NCI-H2029 (cell line): ENCODE measurements at regions not wholly inside any gene's neighbourhood (a gene's known extent, or its start where the extent isn't known, plus 50 kb on each side); places are given as distances from the start of the nearest gene placed in this dataset.
"Not testable (repeated sequence)": the region's sequence is repeated elsewhere in the genome, so short reads cannot be mapped to it uniquely, and the experiment has no call there.

Source experiments
- DNase-seq: peaks from one replicate; lab custom pipeline; 2025; lab: John Stamatoyannopoulos, UW

DNA sequence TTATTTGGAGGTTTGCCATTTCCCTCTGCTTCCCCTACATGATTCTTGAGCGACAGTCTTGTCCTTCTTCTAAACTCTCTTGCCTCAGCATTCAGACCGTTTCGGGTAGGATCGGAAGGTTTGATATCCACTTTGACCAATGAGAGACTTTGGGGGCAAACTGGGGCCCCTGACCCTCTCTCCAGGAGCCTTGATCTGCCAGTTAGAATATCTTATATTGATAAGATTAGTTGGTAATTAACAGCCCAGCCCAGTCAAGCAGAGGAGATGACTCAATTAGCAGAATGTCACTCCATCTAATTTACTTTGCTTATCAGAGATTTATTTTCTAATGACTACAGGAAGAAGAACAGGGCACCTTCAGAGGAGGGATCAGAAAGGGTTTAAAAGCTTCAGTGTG is 532.8 kb downstream of the XYLT1 start:
- no peak for DNase-seq

- DNase-seq: no peak
Measured at GRCh38 chr16:16938980-16939379, 531.8 kb downstream of the XYLT1 start.

DNA sequence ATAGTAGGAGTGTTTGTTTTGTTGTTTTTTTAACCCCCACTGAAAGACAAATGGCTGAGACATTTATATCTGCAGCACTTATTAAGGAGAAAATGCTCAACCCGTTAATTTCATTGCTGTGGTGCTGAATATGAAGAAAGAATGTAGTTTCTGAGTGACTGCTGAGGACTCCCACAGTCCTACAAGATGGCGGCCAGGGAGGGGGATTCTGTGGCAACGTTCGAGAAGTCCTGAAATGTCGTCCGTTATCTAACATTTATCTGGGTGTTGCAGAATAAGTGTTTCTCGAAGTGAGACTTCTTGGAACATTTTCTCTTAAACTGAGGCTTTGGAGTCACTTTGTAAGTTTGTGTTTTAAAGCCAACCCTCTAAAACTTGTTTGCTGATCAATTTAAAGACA is 530.4 kb downstream of the XYLT1 start:
- DNase-seq: no peak

DNA sequence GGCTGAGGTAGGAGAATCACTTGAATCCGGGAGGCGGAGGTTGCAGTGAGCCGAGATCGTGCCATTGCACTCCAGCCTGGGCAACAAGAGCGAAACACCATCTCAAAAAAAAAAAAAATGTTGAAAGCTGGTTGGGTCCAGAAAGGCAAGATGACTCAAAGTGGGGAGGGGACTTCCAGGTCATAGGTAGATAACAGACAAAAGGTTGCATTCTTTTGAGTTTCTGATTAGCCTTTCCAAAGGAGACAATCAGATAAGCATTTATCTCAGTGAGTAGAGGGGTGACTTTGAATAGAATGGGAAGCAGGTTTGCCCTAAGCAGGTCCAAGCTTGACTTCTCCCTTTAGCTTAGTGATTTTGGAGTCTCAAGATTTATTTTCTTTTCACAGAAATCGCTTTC is 527.9 kb downstream of the XYLT1 start:
- not testable (repeated sequence) for DNase-seq

DNA sequence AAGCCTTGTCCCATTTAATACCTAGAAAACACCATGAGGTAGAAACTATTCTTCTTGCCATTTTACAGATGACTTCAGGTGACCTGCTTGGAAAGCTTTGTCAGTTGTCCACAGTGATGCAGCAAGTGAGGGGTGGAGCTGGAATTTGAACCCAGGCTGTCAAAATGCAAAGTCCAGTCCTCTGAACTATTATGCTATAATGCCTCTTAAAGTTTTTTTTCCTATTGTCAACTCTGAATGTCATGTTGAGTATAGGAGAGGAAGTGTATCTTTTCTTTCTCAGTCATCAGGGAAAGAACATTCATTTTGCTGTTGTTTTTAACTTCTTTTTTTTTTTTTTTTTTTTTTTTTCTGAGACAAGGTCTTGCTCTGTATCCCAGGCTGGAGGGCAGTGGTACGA is 525.6 kb downstream of the XYLT1 start:
- no peak for DNase-seq

- DNase-seq: no peak
Measured at GRCh38 chr16:16956376-16956775, 514.4 kb downstream of the XYLT1 start.

GRCh38 chr16:16960785-16961184 is 510.0 kb downstream of the XYLT1 start:
- DNase-seq: no peak

GRCh38 chr16:16966439-16966838 is 504.3 kb downstream of the XYLT1 start:
- no peak for DNase-seq

- DNase-seq: no peak
Measured at GRCh38 chr16:16971042-16971441, 499.7 kb downstream of the XYLT1 start.

GRCh38 chr16:16972831-16973230 is 497.9 kb downstream of the XYLT1 start:
- DNase-seq: no peak

DNA sequence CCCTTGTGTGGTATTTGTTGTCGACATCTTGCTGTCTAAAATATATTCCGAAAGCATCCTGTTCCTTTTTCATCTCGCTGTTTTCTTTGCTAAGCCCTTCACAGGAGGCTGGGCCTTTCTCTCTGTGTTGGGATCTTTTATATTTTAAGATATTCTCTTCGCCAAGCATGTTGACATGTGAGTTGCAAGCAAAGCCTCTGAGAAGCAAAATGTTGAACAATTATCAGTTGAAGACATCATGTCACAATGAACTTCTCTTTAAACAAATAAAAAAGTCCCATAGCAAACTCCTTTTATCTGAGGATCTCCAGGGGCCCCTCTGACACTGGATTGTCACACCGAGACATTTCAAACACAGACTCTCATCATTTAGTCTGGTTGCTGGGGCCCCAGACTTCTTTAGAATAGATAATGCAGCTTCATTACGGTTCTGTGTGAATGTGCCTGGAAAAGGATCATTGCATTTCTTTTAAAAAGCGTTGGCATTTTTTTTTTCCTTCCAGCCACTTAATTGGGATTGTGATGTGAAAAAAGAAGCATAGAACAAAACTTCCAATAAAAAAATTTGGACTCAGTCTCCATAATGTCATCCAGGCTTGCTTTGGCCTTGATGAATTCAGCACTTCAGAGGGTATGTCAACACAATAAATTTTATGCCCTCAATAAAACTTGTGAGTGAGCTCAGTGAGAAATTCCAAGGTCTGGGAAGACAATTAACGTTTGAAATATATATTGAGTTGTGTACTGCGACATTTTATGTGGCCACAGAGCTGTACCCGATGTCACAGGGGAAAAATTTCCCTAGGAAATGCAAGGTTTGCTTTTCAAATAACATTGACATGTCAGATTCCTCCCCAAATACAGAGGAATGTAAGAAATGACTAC is 496.8 kb downstream of the XYLT1 start:
- no peak for DNase-seq

DNA sequence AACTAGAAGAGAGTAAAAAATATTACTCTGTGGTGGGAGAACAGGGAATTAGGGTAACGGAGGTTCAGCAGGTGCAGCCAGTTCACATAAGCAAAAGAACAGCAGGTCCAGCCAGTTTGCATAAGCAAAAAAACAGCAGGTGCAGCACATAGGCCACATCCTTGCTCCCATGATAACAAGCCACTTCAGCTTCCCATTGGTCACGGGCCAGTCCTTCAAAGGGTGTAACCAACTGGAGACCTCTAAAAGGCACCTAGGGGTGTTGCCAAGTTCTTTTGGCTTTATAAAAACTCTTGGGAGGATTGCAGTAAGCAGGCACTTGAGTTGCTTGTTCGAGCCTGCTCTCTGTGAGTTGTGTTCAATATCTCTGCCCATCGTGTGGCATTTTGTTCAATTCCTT is 488.1 kb downstream of the XYLT1 start:
- DNase-seq: peak; percentile 67

GRCh38 chr16:16983582-16983981 is 487.2 kb downstream of the XYLT1 start:
- no peak for DNase-seq

DNA sequence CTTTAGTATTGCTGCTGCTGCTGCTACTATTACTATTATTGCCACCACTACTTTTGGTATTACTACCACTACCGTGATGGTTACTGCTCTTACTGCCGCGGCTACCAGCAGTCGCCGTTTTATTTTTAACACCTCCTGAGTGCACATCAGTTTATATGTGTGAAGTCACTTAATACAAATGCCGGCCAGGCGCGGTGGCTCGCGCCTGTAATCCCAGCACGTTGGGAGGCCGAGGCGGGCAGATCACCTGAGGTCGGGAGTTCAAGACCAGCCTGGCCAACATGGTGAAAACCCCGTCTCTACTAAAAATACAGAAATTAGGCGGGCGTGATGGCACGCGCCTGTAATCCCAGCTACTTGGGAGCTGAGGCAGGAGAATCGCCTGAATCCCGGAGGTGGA is 486.7 kb downstream of the XYLT1 start:
- not testable (repeated sequence) for DNase-seq

GRCh38 chr16:16985707-16986106 is 485.1 kb downstream of the XYLT1 start:
- no peak for DNase-seq

- no peak for DNase-seq
Measured at GRCh38 chr16:16988963-16989362, 481.8 kb downstream of the XYLT1 start.

GRCh38 chr16:16989368-16989767 is 481.4 kb downstream of the XYLT1 start:
- DNase-seq: no peak

GRCh38 chr16:16991711-16992110 is 479.0 kb downstream of the XYLT1 start:
- no peak for DNase-seq

DNA sequence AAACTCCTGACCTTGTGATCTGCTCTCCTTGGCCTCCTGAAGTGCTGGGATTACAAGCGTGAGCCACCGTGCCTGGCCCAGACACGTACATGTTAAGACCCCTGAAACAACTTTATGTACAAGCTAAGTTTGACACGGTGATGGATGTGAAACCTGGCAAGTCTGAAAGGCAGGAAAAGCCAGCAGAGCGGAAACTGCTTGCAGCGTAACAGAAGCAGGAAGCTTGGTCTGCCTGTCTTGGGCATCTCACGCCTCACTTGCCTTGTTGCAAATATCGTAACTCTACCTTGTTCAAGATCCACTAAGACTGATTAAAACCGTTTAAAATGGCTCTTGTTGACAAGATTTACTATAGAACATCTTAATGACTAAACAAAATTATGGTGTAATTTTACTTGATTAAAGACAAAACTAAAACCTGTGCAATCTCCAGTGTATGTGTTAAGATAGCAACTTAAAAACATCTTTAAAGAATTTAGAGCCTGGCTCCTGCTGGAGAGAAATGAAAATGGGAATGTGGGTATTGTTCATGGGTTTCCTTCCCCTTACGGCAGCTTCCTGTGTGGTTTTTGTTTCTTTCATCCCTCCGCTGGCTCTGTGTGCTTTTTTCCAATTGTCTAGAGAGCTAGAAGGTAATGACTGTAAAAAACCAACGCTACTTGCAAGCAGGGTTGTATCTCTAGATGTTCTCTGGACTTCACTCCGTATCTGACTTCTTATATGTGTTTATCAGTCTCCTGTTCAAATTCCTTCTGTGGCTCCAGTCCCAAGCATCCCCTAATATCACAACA is 477.6 kb downstream of the XYLT1 start:
- no peak for DNase-seq

DNA sequence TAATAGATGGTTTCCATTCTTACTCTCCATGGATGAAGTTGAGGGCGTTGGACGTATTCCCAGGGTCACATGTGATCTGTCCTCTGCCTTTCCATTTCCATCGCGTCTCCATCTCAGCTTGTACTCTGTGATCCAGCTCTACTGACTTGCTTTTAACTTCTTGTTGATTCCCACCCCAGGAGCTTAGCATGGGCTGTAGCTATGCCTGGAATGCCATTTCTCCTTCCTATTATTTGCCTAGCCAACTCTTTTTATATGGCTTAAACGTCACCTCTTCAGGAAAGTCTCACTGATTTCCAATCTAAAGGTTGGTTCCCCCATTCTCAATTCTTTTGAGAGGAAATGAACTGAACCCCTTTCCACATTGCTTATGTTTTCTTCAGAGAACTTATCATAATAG is 475.9 kb downstream of the XYLT1 start:
- DNase-seq: no peak

- no peak for DNase-seq
Measured at GRCh38 chr16:16996827-16997226, 473.9 kb downstream of the XYLT1 start.

GRCh38 chr16:16997349-16997748 is 473.4 kb downstream of the XYLT1 start:
- no peak for DNase-seq

GRCh38 chr16:17001471-17001870 is 469.3 kb downstream of the XYLT1 start:
- no peak for DNase-seq
